ENCODE measurements at regions not wholly inside any gene's neighbourhood (a gene's known extent, or its start where the extent isn't known, plus 50 kb on each side); places are given as distances from the start of the nearest gene placed in this dataset.

DNA sequence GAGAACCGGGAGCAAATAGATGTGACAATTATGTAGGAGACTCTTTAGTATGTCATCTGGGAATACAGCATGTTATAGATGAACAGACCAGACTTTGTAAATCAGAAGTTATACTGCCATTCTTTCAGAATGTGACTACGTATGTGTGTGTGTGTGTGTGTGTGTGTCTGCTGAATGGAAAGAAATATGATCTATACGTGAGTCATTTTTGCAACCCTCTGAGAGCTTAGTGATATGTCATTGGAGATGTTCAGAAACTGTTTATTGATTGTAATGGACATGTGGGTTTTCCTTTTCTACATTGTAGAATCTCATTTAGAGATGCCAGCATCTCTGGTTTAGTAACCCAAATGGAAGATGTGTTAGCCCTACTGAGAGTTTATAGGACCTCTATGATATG, 731.5 kb downstream of the TLE1 start:
- no peak for TF ChIP-seq EP300 (IDR thresholded peaks at IDR 0.05; ENCODE audit: low read depth)
- TF ChIP-seq, protein P1, sequence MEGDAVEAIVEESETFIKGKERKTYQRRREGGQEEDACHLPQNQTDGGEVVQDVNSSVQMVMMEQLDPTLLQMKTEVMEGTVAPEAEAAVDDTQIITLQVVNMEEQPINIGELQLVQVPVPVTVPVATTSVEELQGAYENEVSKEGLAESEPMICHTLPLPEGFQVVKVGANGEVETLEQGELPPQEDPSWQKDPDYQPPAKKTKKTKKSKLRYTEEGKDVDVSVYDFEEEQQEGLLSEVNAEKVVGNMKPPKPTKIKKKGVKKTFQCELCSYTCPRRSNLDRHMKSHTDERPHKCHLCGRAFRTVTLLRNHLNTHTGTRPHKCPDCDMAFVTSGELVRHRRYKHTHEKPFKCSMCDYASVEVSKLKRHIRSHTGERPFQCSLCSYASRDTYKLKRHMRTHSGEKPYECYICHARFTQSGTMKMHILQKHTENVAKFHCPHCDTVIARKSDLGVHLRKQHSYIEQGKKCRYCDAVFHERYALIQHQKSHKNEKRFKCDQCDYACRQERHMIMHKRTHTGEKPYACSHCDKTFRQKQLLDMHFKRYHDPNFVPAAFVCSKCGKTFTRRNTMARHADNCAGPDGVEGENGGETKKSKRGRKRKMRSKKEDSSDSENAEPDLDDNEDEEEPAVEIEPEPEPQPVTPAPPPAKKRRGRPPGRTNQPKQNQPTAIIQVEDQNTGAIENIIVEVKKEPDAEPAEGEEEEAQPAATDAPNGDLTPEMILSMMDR (IDR thresholded peaks at IDR 0.05) = no peak
- TF ChIP-seq POLR2A (IDR thresholded peaks at IDR 0.05) = no peak
- TF ChIP-seq POLR2AphosphoS5 (IDR thresholded peaks at IDR 0.05) = no peak

Measured in transverse colon (tissue), 4 donors.